HepG2 (cell line): ENCODE measurements at regions not wholly inside any gene's neighbourhood (a gene's known extent, or its start where the extent isn't known, plus 50 kb on each side); places are given as distances from the start of the nearest gene placed in this dataset.

Source experiments
- FUBP1 ChIP-seq: sonication (generic); formaldehyde crosslinking; IDR thresholded peaks from 2 replicates; pipeline ENCODE4 v1.5.1; 2020; ENCODE audit warnings: missing genetic modification reagents, mild to moderate bottlenecking, borderline replicate concordance
- HIC2 ChIP-seq: sonication (generic); formaldehyde crosslinking; IDR thresholded peaks from 2 replicates; pipeline ENCODE4 v1.9.0; 2022; ENCODE audit warnings: low read depth, missing genetic modification reagents
- KAT8 ChIP-seq: IDR thresholded peaks from 2 replicates; pipeline ENCODE4 v1.6.1; 2016; ENCODE audit warnings: missing genetic modification reagents, missing compliant biosample characterization
- KIAA2018 ChIP-seq: sonication (generic); formaldehyde crosslinking; IDR thresholded peaks from 2 replicates; pipeline ENCODE4 v1.5.0; 2020; ENCODE audit warnings: mild to moderate bottlenecking, missing genetic modification reagents, borderline replicate concordance
- MBD4 ChIP-seq: IDR thresholded peaks from 2 replicates; pipeline ENCODE4 v1.6.1; 2012; ENCODE audit warnings: low read length, inconsistent platforms, borderline replicate concordance
- TFDP2 ChIP-seq: sonication (generic); formaldehyde crosslinking; IDR thresholded peaks from 2 replicates; pipeline ENCODE4 v1.4.0; 2020; ENCODE audit warnings: missing genetic modification reagents
- ZBTB49 ChIP-seq: sonication (generic); formaldehyde crosslinking; IDR thresholded peaks from 2 replicates; pipeline ENCODE4 v1.4.0; 2020; ENCODE audit warnings: missing genetic modification reagents, borderline replicate concordance
- ZNF124 ChIP-seq: sonication (generic); formaldehyde crosslinking; IDR thresholded peaks from 2 replicates; pipeline ENCODE4 v1.4.0; 2020; ENCODE audit warnings: missing genetic modification reagents
- ZNF562 ChIP-seq: sonication (generic); formaldehyde crosslinking; IDR thresholded peaks from 2 replicates; pipeline ENCODE4 v1.8.0; 2022; ENCODE audit warnings: missing genetic modification reagents, borderline replicate concordance
- ZNF605 ChIP-seq: sonication (generic); formaldehyde crosslinking; IDR thresholded peaks from 2 replicates; pipeline ENCODE4 v1.8.0; 2022; ENCODE audit warnings: mild to moderate bottlenecking, missing genetic modification reagents

- TF ChIP-seq HIC2 (CRISPR knock-in tag), result no peak
- TF ChIP-seq ZBTB49 (CRISPR knock-in tag), result no peak
- no peak for TF ChIP-seq ZNF605 (CRISPR knock-in tag)
- TF ChIP-seq KAT8 (CRISPR knock-in tag), result no peak
- TF ChIP-seq ZNF124 (CRISPR knock-in tag), result no peak
- no peak for TF ChIP-seq FUBP1 (CRISPR knock-in tag)
- no peak for TF ChIP-seq MBD4
- TF ChIP-seq KIAA2018 (CRISPR knock-in tag), result no peak
- TF ChIP-seq ZNF562 (CRISPR knock-in tag), result no peak
- TF ChIP-seq TFDP2, result no peak
Observed at GRCh38 chr15:37252530-37252929, 152.2 kb upstream of the MEIS2 start (continued).
